Hepatocyte (in vitro differentiated cells): ENCODE measurements at regions not wholly inside any gene's neighbourhood (a gene's known extent, or its start where the extent isn't known, plus 50 kb on each side); places are given as distances from the start of the nearest gene placed in this dataset.

ENCODE experiments used
- EZH2 ChIP-seq: fragments of 200-600 bp; sonication (generic); IDR thresholded peaks from 2 replicates; pipeline ENCODE4 v1.6.1; 2016; ENCODE audit warnings: antibody characterized with exemption, mild to moderate bottlenecking, borderline replicate concordance
- TF ChIP-seq, protein P1 (sequence below): fragments of 200-600 bp; sonication (generic); IDR thresholded peaks from 2 replicates; pipeline ENCODE4 v1.5.1; 2016; ENCODE audit warnings: antibody characterized with exemption, mild to moderate bottlenecking; ENCODE audit not compliant: poor library complexity

DNA sequence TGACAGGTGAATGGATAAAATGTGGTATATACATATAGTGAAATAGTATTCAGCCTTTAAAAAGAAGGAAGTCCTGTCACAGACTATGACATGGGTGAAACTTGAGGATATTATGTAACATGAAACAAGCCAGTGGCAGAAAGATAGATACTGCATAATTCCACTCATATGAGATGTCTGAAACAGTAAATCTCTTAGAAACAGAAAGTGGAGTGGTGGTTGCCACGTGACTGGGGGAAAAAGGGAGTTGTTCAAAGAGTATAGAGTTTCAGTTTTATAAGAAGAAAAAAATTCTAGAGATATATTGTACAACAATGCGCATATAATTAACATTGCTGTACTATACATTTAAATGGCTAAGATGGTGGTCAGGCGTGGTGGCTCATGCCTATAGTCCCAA, 178.2 kb upstream of the ATP5MC3 start:
- TF ChIP-seq, protein P1, sequence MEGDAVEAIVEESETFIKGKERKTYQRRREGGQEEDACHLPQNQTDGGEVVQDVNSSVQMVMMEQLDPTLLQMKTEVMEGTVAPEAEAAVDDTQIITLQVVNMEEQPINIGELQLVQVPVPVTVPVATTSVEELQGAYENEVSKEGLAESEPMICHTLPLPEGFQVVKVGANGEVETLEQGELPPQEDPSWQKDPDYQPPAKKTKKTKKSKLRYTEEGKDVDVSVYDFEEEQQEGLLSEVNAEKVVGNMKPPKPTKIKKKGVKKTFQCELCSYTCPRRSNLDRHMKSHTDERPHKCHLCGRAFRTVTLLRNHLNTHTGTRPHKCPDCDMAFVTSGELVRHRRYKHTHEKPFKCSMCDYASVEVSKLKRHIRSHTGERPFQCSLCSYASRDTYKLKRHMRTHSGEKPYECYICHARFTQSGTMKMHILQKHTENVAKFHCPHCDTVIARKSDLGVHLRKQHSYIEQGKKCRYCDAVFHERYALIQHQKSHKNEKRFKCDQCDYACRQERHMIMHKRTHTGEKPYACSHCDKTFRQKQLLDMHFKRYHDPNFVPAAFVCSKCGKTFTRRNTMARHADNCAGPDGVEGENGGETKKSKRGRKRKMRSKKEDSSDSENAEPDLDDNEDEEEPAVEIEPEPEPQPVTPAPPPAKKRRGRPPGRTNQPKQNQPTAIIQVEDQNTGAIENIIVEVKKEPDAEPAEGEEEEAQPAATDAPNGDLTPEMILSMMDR = no peak
- no peak for TF ChIP-seq EZH2
